Suprapubic skin (tissue), 4 donors: ENCODE measurements at regions not wholly inside any gene's neighbourhood (a gene's known extent, or its start where the extent isn't known, plus 50 kb on each side); places are given as distances from the start of the nearest gene placed in this dataset.

Source experiments
- EP300 ChIP-seq: sonication (generic); formaldehyde crosslinking; IDR thresholded peaks from one replicate; pipeline ENCODE4 v1.6.1; 2017; ENCODE audit warnings: antibody characterized with exemption
- POLR2A ChIP-seq, 2 donors: fragments of 450-650 bp; IDR thresholded peaks; one replicate each; pipeline ENCODE4 v1.6.1; 2017; ENCODE audit warnings: antibody characterized with exemption in 2 of 2, mild to moderate bottlenecking in 2 of 2, moderate library complexity in 2 of 2
- POLR2AphosphoS5 ChIP-seq, 3 donors: sonication (generic); formaldehyde crosslinking; IDR thresholded peaks; one replicate each; pipeline ENCODE4 v1.6.1; 2017; ENCODE audit warnings: antibody characterized with exemption in 3 of 3
- TF ChIP-seq, protein P1 (sequence below), 2 donors: fragments of 200-600 bp in 1 of 2; fragments of 450-650 bp in 1 of 2; sonication (generic) in 1 of 2; IDR thresholded peaks; one replicate each; pipeline ENCODE4 v1.5.1; 2016 to 2019; ENCODE audit warnings: antibody characterized with exemption in 2 of 2, mild to moderate bottlenecking in 1 of 2, moderate library complexity in 1 of 2

DNA sequence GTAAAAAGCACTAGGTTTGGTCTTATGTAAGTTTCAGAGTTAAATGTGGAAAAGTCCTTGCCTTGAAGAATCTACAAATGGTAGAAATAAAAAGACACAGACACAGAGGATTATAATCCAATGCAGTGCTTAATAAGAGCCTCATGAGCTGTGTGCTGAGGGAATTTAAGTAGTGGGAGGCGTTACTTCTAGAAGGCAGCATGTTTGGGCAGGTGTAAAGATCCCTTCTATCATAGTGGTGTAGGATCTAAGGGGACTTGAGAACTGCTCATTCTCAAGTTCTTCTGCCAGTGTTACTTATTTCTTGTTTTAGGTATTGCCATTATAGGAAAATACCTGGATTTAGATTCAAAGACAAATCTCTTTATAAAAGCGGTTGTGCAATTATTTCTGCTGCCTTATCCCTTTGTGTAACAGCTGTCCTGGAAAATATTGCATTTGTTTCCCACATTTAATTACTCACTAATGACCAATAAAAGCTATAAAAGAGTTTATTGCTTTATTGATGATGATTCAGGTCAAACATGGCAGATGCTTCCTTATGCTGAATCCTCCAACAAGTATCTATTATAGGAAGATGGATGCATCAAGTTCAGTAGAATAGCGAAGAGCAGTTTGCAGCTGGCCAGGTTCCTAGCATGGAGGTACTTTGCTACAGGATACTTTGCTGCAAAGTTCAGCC, 132.5 kb upstream of the IVNS1ABP start:
- TF ChIP-seq POLR2AphosphoS5 (IDR thresholded peaks at IDR 0.05) (no peak), POLR2A (IDR thresholded peaks at IDR 0.05) (no peak), EP300 (no peak)
- TF ChIP-seq, protein P1, sequence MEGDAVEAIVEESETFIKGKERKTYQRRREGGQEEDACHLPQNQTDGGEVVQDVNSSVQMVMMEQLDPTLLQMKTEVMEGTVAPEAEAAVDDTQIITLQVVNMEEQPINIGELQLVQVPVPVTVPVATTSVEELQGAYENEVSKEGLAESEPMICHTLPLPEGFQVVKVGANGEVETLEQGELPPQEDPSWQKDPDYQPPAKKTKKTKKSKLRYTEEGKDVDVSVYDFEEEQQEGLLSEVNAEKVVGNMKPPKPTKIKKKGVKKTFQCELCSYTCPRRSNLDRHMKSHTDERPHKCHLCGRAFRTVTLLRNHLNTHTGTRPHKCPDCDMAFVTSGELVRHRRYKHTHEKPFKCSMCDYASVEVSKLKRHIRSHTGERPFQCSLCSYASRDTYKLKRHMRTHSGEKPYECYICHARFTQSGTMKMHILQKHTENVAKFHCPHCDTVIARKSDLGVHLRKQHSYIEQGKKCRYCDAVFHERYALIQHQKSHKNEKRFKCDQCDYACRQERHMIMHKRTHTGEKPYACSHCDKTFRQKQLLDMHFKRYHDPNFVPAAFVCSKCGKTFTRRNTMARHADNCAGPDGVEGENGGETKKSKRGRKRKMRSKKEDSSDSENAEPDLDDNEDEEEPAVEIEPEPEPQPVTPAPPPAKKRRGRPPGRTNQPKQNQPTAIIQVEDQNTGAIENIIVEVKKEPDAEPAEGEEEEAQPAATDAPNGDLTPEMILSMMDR (IDR thresholded peaks at IDR 0.05) = no peak
